HT1080 (cell line): ENCODE measurements at regions not wholly inside any gene's neighbourhood (a gene's known extent, or its start where the extent isn't known, plus 50 kb on each side); places are given as distances from the start of the nearest gene placed in this dataset.

Source experiments
- DNase-seq: peaks from one replicate; pipeline ENCODE4 v3.0.0-alpha.2; 2015; ENCODE audit warnings: low read depth

- DNase-seq, result no peak
These were observed 184.2 kb downstream of the KCNA5 start for GRCh38 chr12:5227708-5228373.

GRCh38 chr12:5230156-5230555 is 186.5 kb downstream of the KCNA5 start:
- no peak for DNase-seq

- DNase-seq, result no peak
These were observed 187.2 kb downstream of the KCNA5 start for GRCh38 chr12:5230861-5231260.

- no peak for DNase-seq
These were observed 188.6 kb downstream of the KCNA5 start for GRCh38 chr12:5232291-5232690.

- DNase-seq, result no peak
These were observed 189.3 kb downstream of the KCNA5 start for GRCh38 chr12:5232826-5233500.

- DNase-seq, result no peak
These were observed 192.5 kb downstream of the KCNA5 start for GRCh38 chr12:5236022-5236640.

GRCh38 chr12:5242440-5242839 is 189.5 kb upstream of the NTF3 start:
- DNase-seq, result no peak

- no peak for DNase-seq
These were observed 188.9 kb upstream of the NTF3 start for GRCh38 chr12:5243014-5243413.

GRCh38 chr12:5244513-5244972 is 187.4 kb upstream of the NTF3 start:
- no peak for DNase-seq

GRCh38 chr12:5246196-5246595 is 185.7 kb upstream of the NTF3 start:
- DNase-seq, result no peak

GRCh38 chr12:5247144-5247543 is 184.8 kb upstream of the NTF3 start:
- DNase-seq, result no peak

GRCh38 chr12:5248230-5248629 is 183.7 kb upstream of the NTF3 start:
- no peak for DNase-seq

- no peak for DNase-seq
These were observed 182.8 kb upstream of the NTF3 start for GRCh38 chr12:5248999-5249526.

- no peak for DNase-seq
These were observed 180.8 kb upstream of the NTF3 start for GRCh38 chr12:5251092-5251491.

GRCh38 chr12:5251786-5252185 is 180.1 kb upstream of the NTF3 start:
- no peak for DNase-seq

- DNase-seq, result no peak
These were observed 177.2 kb upstream of the NTF3 start for GRCh38 chr12:5254703-5255102.

- DNase-seq, result no peak
These were observed 174.0 kb upstream of the NTF3 start for GRCh38 chr12:5257763-5258495.

GRCh38 chr12:5258498-5258897 is 173.4 kb upstream of the NTF3 start:
- DNase-seq, result peak; percentile 45

GRCh38 chr12:5258926-5259325 is 173.0 kb upstream of the NTF3 start:
- DNase-seq, result no peak

- DNase-seq, result no peak
These were observed 172.4 kb upstream of the NTF3 start for GRCh38 chr12:5259523-5259922.

- DNase-seq, result no peak
These were observed 171.8 kb upstream of the NTF3 start for GRCh38 chr12:5260086-5260485.

GRCh38 chr12:5260591-5261086 is 171.3 kb upstream of the NTF3 start:
- no peak for DNase-seq
